Type B pancreatic cell (in vitro differentiated cells): ENCODE measurements at regions not wholly inside any gene's neighbourhood (a gene's known extent, or its start where the extent isn't known, plus 50 kb on each side); places are given as distances from the start of the nearest gene placed in this dataset.
A peak's percentile ranks its signal among the peaks of the same experiment; 100 is the strongest.

Experiments used
- DNase-seq: peaks from one replicate; pipeline ENCODE4 v3.0.0; 2021; ENCODE audit warnings: mixed read lengths; ENCODE audit not compliant: unreplicated experiment; ENCODE audit errors: extremely low spot score
- H3K27ac Mint-ChIP-seq: 2 replicates; pipeline ENCODE4 v1.8.0; 2021; ENCODE audit warnings: mild to moderate bottlenecking, mixed read lengths
- H3K27me3 Mint-ChIP-seq: 2 replicates; pipeline ENCODE4 v1.8.0; 2021; ENCODE audit warnings: mixed read lengths
- H3K36me3 Mint-ChIP-seq: 2 replicates; pipeline ENCODE4 v1.8.0; 2021; ENCODE audit warnings: mixed read lengths
- H3K4me1 Mint-ChIP-seq: one replicate; pipeline ENCODE4 v1.8.0; 2021; ENCODE audit warnings: mixed read lengths; ENCODE audit not compliant: unreplicated experiment
- H3K4me3 Mint-ChIP-seq: 2 replicates; pipeline ENCODE4 v1.8.0; 2021; ENCODE audit warnings: mild to moderate bottlenecking, mixed read lengths
- H3K9me3 Mint-ChIP-seq: 2 replicates; pipeline ENCODE4 v1.8.0; 2021; ENCODE audit warnings: mixed read lengths
- CTCF ChIP-seq: fragments of 200-600 bp; sonication (generic); conservative IDR thresholded peaks from 2 replicates; pipeline ENCODE4 v1.5.0; 2021; ENCODE audit warnings: antibody characterized with exemption, mild to moderate bottlenecking

GRCh38 chr4:187378441-187378840 lies 617.1 kb upstream of the ZFP42 start:
- DNase-seq: no peak
- Mint-ChIP-seq H3K4me1 (no peaks in the 10 kb centered on the region), H3K9me3 (no peaks in the 10 kb centered on the region), H3K27me3 (no peaks in the 10 kb centered on the region), H3K4me3 (no peak overlapping the region), H3K27ac (no peak overlapping the region), H3K36me3 (no peaks in the 10 kb centered on the region)
- TF ChIP-seq CTCF: no peak

- no peak overlapping the region for H3K27ac Mint-ChIP-seq
- TF ChIP-seq CTCF: peak; percentile 38
- no peak overlapping the region for H3K4me3 Mint-ChIP-seq
- DNase-seq: no peak
- H3K9me3 Mint-ChIP-seq: no peaks in the 10 kb centered on the region
- no peaks in the 10 kb centered on the region for H3K36me3 Mint-ChIP-seq
- no peaks in the 10 kb centered on the region for H3K4me1 Mint-ChIP-seq
- no peaks in the 10 kb centered on the region for H3K27me3 Mint-ChIP-seq
Observed at GRCh38 chr4:187380181-187380581, 615.4 kb upstream of the ZFP42 start.

GRCh38 chr4:187383181-187383580 lies 612.4 kb upstream of the ZFP42 start:
- Mint-ChIP-seq H3K4me3 (no peak overlapping the region), H3K36me3 (no peaks in the 10 kb centered on the region), H3K27me3 (no peaks in the 10 kb centered on the region), H3K27ac (no peak overlapping the region), H3K4me1 (no peaks in the 10 kb centered on the region), H3K9me3 (no peaks in the 10 kb centered on the region)
- no peak for TF ChIP-seq CTCF
- DNase-seq: no peak

GRCh38 chr4:187387739-187388138 lies 607.8 kb upstream of the ZFP42 start:
- Mint-ChIP-seq H3K4me3 (no peak overlapping the region), H3K9me3 (no peaks in the 10 kb centered on the region), H3K27ac (no peak overlapping the region), H3K27me3 (no peaks in the 10 kb centered on the region), H3K4me1 (no peaks in the 10 kb centered on the region), H3K36me3 (no peaks in the 10 kb centered on the region)
- no peak for DNase-seq
- no peak for TF ChIP-seq CTCF

- no peaks in the 10 kb centered on the region for H3K27me3 Mint-ChIP-seq
- TF ChIP-seq CTCF: no peak
- no peak overlapping the region for H3K27ac Mint-ChIP-seq
- no peaks in the 10 kb centered on the region for H3K9me3 Mint-ChIP-seq
- H3K4me1 Mint-ChIP-seq: no peaks in the 10 kb centered on the region
- no peak overlapping the region for H3K4me3 Mint-ChIP-seq
- H3K36me3 Mint-ChIP-seq: no peaks in the 10 kb centered on the region
- DNase-seq: no peak
Observed at GRCh38 chr4:187389420-187389819, 606.2 kb upstream of the ZFP42 start.

GRCh38 chr4:187390646-187391045 lies 604.9 kb upstream of the ZFP42 start:
- no peak overlapping the region for H3K4me3 Mint-ChIP-seq
- H3K4me1 Mint-ChIP-seq: no peaks in the 10 kb centered on the region
- H3K36me3 Mint-ChIP-seq: no peaks in the 10 kb centered on the region

More at GRCh38 chr4:187390646-187391045, 604.9 kb upstream of the ZFP42 start:
- H3K27me3 Mint-ChIP-seq: no peaks in the 10 kb centered on the region
- H3K27ac Mint-ChIP-seq: no peak overlapping the region
- no peak for DNase-seq
- no peaks in the 10 kb centered on the region for H3K9me3 Mint-ChIP-seq
- no peak for TF ChIP-seq CTCF
